ENCODE measurements at regions not wholly inside any gene's neighbourhood (a gene's known extent, or its start where the extent isn't known, plus 50 kb on each side); places are given as distances from the start of the nearest gene placed in this dataset.

DNA sequence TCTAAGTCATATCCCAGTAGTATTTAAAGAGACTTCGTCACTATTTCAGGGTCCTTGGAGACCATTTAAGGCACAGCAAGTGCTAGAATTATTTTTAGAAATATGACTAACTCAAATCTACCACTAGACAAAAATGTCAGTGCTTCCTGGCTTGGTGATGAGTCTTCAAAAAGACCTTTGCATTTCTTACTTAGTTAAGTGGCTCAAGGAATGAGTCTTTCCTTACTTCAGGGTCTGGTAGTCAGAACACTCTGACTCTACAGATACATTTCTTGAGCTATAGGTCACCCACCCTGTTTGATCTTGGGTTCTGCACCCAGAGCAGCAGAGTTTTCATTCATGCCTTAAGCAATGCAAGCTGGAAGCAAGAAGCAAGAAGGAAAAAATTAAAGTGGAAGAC, 191.0 kb upstream of the HTR2A start:
- Histone ChIP-seq H3K4me1 (ENCODE audit: insufficient read depth, low read length) (no peaks in the 10 kb centered on the region), H3K79me2 (ENCODE audit: insufficient read depth, low read length) (no peaks in the 10 kb centered on the region), H3K27me3 (ENCODE audit: control insufficient read depth in 1 of 2, insufficient read depth in 2 of 2, low read length in 2 of 2) (no peaks in the 10 kb centered on the region), H3K4me2 (ENCODE audit: low read depth, low read length) (no peak overlapping the region), H2AFZ (ENCODE audit: low read length) (no peak overlapping the region), H3K4me3 (replicated peaks in 1 of 3; ENCODE audit: insufficient read depth in 1 of 3, low read depth in 2 of 3, low read length in 3 of 3) (no peak overlapping the region), H3K36me3 (replicated peaks in 1 of 2; ENCODE audit: control insufficient read depth in 1 of 2, insufficient read depth in 2 of 2, low read length in 2 of 2) (no peaks in the 10 kb centered on the region), H3K9ac (ENCODE audit: insufficient read depth, low read depth, low read length) (no peak overlapping the region), H4K20me1 (ENCODE audit: insufficient read depth, low read length) (no peaks in the 10 kb centered on the region), H3K27ac (ENCODE audit: extremely low read length, insufficient read depth, low read length) (no peak overlapping the region), H3K9me3 (ENCODE audit: low read length) (no peaks in the 10 kb centered on the region)
- FAIRE-seq (no peak), DNase-seq (ENCODE audit: low spot score) (no peak), ATAC-seq (no peak)
- POLR2A ChIA-PET, result no interaction called here
- WGBS (ENCODE audit: low lambda C conversion rate), result 0% methylated on average over 1 of the region's 1 CpG
- no TSS peak for BruUV-seq (replicated peaks)
- intact Hi-C loops (cut with micrococcal nuclease; ENCODE audit: unreplicated experiment), result no loop called here
- CTCF ChIA-PET (ENCODE audit: low intra/inter-chr PET ratio, low total read pairs), result no interaction called here
- in situ Hi-C loops (cut with HindIII; ENCODE audit: extremely low pct_ligation_motif_present, low pct_unique_long_range_greater_than_20kb), result no loop called here
- no peak for TF ChIP-seq TP53 (CRISPR knock-in tag; conservative IDR thresholded peaks at IDR 0.05)
- TF ChIP-seq MEIS1 (CRISPR knock-in tag; IDR thresholded peaks at IDR 0.05; ENCODE audit: borderline replicate concordance), result no peak
- no peak for TF ChIP-seq GZF1 (CRISPR knock-in tag; IDR thresholded peaks at IDR 0.05)
- TF ChIP-seq, protein P1, sequence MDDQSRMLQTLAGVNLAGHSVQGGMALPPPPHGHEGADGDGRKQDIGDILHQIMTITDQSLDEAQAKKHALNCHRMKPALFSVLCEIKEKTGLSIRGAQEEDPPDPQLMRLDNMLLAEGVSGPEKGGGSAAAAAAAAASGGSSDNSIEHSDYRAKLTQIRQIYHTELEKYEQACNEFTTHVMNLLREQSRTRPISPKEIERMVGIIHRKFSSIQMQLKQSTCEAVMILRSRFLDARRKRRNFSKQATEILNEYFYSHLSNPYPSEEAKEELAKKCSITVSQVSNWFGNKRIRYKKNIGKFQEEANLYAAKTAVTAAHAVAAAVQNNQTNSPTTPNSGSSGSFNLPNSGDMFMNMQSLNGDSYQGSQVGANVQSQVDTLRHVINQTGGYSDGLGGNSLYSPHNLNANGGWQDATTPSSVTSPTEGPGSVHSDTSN (CRISPR knock-in tag; IDR thresholded peaks at IDR 0.05; ENCODE audit: borderline replicate concordance), result no peak
- TF ChIP-seq, protein P2, sequence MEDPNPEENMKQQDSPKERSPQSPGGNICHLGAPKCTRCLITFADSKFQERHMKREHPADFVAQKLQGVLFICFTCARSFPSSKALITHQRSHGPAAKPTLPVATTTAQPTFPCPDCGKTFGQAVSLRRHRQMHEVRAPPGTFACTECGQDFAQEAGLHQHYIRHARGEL (CRISPR knock-in tag; IDR thresholded peaks at IDR 0.05), result no peak
- TF ChIP-seq, protein P3, sequence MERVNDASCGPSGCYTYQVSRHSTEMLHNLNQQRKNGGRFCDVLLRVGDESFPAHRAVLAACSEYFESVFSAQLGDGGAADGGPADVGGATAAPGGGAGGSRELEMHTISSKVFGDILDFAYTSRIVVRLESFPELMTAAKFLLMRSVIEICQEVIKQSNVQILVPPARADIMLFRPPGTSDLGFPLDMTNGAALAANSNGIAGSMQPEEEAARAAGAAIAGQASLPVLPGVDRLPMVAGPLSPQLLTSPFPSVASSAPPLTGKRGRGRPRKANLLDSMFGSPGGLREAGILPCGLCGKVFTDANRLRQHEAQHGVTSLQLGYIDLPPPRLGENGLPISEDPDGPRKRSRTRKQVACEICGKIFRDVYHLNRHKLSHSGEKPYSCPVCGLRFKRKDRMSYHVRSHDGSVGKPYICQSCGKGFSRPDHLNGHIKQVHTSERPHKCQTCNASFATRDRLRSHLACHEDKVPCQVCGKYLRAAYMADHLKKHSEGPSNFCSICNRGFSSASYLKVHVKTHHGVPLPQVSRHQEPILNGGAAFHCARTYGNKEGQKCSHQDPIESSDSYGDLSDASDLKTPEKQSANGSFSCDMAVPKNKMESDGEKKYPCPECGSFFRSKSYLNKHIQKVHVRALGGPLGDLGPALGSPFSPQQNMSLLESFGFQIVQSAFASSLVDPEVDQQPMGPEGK (CRISPR knock-in tag; IDR thresholded peaks at IDR 0.05), result no peak
- TF ChIP-seq SRY (CRISPR knock-in tag; IDR thresholded peaks at IDR 0.05), result no peak
- no peak for TF ChIP-seq ZNF670 (CRISPR knock-in tag; IDR thresholded peaks at IDR 0.05; ENCODE audit: borderline replicate concordance)

Data from HepG2 (cell line).